Breast epithelium (tissue), 4 donors: ENCODE measurements at regions not wholly inside any gene's neighbourhood (a gene's known extent, or its start where the extent isn't known, plus 50 kb on each side); places are given as distances from the start of the nearest gene placed in this dataset.

Source experiments
- DNase-seq, 2 donors: peaks; one replicate each; pipeline ENCODE4 v3.0.0-alpha.2; 2019; ENCODE audit warnings: low spot score in 2 of 2
- H3K27ac ChIP-seq, 2 donors: fragments of 200-600 bp; sonication (generic) in 1 of 2; one replicate each; pipeline ENCODE4 v1.5.1; 2016 to 2019; ENCODE audit warnings: mild to moderate bottlenecking in 1 of 2
- H3K27me3 ChIP-seq, 2 donors: fragments of 200-600 bp; sonication (generic) in 1 of 2; one replicate each; pipeline versions ENCODE4 v1.5.1 to v1.6.0; 2017 to 2019; ENCODE audit warnings: control low read depth in 1 of 2, mild to moderate bottlenecking in 1 of 2
- H3K36me3 ChIP-seq: fragments of 200-600 bp; one replicate; pipeline ENCODE4 v1.5.1; 2019
- H3K4me1 ChIP-seq, 2 donors: fragments of 200-600 bp; sonication (generic); one replicate each; pipeline ENCODE4 v1.5.1; 2016 to 2019; ENCODE audit warnings: control low read depth in 1 of 2
- H3K4me3 ChIP-seq, 3 donors: fragments of 200-600 bp; sonication (generic); 1 replicate in 2 of 3; 2 replicates in 1 of 3; pipeline ENCODE4 v1.5.1; 2016 to 2019; ENCODE audit warnings: mild to moderate bottlenecking in 3 of 3, moderate library complexity in 2 of 3
- H3K9me3 ChIP-seq, 2 donors: fragments of 200-600 bp; sonication (generic) in 1 of 2; one replicate each; pipeline ENCODE4 v1.5.1; 2016 to 2019; ENCODE audit warnings: control low read depth in 1 of 2
- CTCF ChIP-seq, 3 donors: fragments of 450-650 bp; IDR thresholded peaks; one replicate each; pipeline ENCODE4 v1.5.1; 2016 to 2017; ENCODE audit warnings: antibody characterized with exemption in 3 of 3, mild to moderate bottlenecking in 3 of 3, moderate library complexity in 3 of 3
- POLR2A ChIP-seq: fragments of 450-650 bp; IDR thresholded peaks from one replicate; pipeline ENCODE4 v1.6.1; 2016; ENCODE audit warnings: antibody characterized with exemption, mild to moderate bottlenecking, moderate library complexity
- POLR2AphosphoS5 ChIP-seq, 3 donors: sonication (generic); formaldehyde crosslinking; IDR thresholded peaks; one replicate each; pipeline ENCODE4 v1.6.1; 2017; ENCODE audit warnings: antibody characterized with exemption in 3 of 3
- intact Hi-C: fragments of 100-400 bp; cut with DNase I; formaldehyde crosslinking; loops from one replicate; pipeline ENCODE4 v1.15.1; 2023; ENCODE audit warnings: low total_unique reads

- no peak for TF ChIP-seq POLR2AphosphoS5 (IDR thresholded peaks at IDR 0.05)
- no peak for TF ChIP-seq POLR2A
- no peak for TF ChIP-seq CTCF (IDR thresholded peaks at IDR 0.05)
- no peak for DNase-seq
- H3K4me1 ChIP-seq: no peaks in the 10 kb centered on the region
- H3K4me3 ChIP-seq: no peak overlapping the region
- peaks cover 8 to 11% of the 10 kb centered on the region in 2 donors for H3K9me3 ChIP-seq
- no peaks in the 10 kb centered on the region for H3K27me3 ChIP-seq
- no peak overlapping the region for H3K27ac ChIP-seq
- no peaks in the 10 kb centered on the region for H3K36me3 ChIP-seq
- intact Hi-C loops: no loop called here
These were observed 184.5 kb upstream of the PAPPA start for GRCh38 chr9:115969096-115969495.

- Histone ChIP-seq H3K36me3 (no peaks in the 10 kb centered on the region), H3K4me3 (no peak overlapping the region), H3K27ac (no peak overlapping the region), H3K27me3 (no peaks in the 10 kb centered on the region), H3K9me3 (peaks cover 3 to 6% of the 10 kb centered on the region in 2 donors), H3K4me1 (no peaks in the 10 kb centered on the region)
- TF ChIP-seq POLR2AphosphoS5 (IDR thresholded peaks at IDR 0.05) (no peak), CTCF (IDR thresholded peaks at IDR 0.05) (no peak), POLR2A (no peak)
- DNase-seq: no peak
- intact Hi-C loops: no loop called here
These were observed 181.2 kb upstream of the PAPPA start for GRCh38 chr9:115972362-115972761.

GRCh38 chr9:115972843-115973595 is 180.6 kb upstream of the PAPPA start:
- H3K4me3 ChIP-seq: no peak overlapping the region
- TF ChIP-seq POLR2A (no peak), POLR2AphosphoS5 (IDR thresholded peaks at IDR 0.05) (no peak), CTCF (IDR thresholded peaks at IDR 0.05) (no peak)
- no peaks in the 10 kb centered on the region for H3K9me3 ChIP-seq
- no peak for DNase-seq
- no peaks in the 10 kb centered on the region for H3K36me3 ChIP-seq
- H3K27me3 ChIP-seq: no peaks in the 10 kb centered on the region
- intact Hi-C loops: no loop called here
- H3K4me1 ChIP-seq: no peaks in the 10 kb centered on the region
- no peak overlapping the region for H3K27ac ChIP-seq

DNA sequence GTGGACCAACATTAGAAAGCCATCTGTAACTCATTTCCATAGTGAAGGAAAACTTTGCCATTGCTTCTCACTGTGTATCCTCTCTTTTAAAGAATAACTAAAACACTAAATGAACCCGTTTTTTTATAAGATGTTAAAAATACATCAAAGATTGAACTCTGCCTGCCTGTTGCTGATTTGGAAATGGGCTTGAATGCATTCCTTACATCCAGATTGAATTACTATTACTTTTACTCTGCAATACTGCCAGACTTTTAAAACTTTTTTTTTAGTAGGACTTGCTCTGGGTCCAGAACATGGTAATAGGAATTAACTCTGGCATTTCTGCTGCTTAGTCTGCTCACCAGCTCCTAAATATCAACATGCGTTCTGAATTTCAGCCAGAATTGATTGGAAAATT is 176.8 kb upstream of the PAPPA start:
- TF ChIP-seq CTCF (IDR thresholded peaks at IDR 0.05): no peak
- no peak for TF ChIP-seq POLR2A
- Histone ChIP-seq H3K27ac (no peak overlapping the region), H3K4me3 (no peak overlapping the region), H3K9me3 (no peaks in the 10 kb centered on the region), H3K27me3 (no peaks in the 10 kb centered on the region), H3K36me3 (no peaks in the 10 kb centered on the region), H3K4me1 (no peaks in the 10 kb centered on the region)
- intact Hi-C loops: no loop called here
- DNase-seq: no peak

DNA sequence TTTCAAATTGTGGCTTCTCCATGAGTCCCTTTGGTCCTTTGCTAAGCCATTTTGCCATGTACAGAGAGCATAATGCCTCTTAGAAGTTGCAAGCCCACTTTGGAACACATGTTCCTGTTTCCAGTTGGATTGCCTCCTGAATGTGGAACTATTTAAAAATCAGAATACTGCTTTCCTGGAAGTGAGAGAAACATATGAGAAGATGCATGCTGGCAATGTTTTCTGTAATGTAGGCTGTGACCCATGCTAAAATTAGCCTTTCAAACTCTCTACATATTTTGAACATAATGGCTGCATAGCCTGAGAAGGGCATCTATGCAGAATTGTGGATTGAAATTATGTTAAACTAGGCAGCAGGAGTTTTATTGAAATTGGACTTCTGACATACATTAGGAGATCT is 175.5 kb upstream of the PAPPA start:
- Histone ChIP-seq H3K4me1 (no peaks in the 10 kb centered on the region), H3K9me3 (no peaks in the 10 kb centered on the region), H3K27me3 (no peaks in the 10 kb centered on the region), H3K4me3 (no peak overlapping the region), H3K27ac (no peak overlapping the region), H3K36me3 (no peaks in the 10 kb centered on the region)
- TF ChIP-seq CTCF (IDR thresholded peaks at IDR 0.05) (no peak), POLR2AphosphoS5 (IDR thresholded peaks at IDR 0.05) (no peak), POLR2A (no peak)
- DNase-seq: no peak
- intact Hi-C loops: no loop called here
